ENCODE measurements at regions not wholly inside any gene's neighbourhood (a gene's known extent, or its start where the extent isn't known, plus 50 kb on each side); places are given as distances from the start of the nearest gene placed in this dataset.

DNA sequence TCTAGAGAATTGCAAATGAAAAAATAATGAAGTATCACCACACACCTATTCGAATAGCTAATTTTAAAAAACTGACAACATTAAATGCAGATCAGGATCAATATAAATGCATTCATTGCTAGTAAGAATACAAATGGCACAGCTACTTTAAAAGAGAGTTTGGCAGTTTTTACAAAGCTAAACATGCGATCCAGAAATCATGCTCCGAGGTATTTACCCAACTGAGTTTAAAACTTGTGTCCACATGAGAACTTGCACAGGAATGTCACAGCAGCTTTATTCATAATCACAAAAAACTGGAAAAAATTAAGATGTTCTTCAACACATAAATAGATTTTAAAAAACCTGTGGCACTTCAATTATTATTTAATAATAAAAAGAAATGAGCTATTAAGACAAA is 345.5 kb upstream of the TRPC7 start:
- Histone ChIP-seq H3K27me3 (no peaks in the 10 kb centered on the region), H3K27ac (no peak overlapping the region), H3K9me3 (no peaks in the 10 kb centered on the region), H3K4me1 (no peaks in the 10 kb centered on the region), H3K4me3 (no peak overlapping the region), H3K36me3 (no peaks in the 10 kb centered on the region)
- TF ChIP-seq, protein P1, sequence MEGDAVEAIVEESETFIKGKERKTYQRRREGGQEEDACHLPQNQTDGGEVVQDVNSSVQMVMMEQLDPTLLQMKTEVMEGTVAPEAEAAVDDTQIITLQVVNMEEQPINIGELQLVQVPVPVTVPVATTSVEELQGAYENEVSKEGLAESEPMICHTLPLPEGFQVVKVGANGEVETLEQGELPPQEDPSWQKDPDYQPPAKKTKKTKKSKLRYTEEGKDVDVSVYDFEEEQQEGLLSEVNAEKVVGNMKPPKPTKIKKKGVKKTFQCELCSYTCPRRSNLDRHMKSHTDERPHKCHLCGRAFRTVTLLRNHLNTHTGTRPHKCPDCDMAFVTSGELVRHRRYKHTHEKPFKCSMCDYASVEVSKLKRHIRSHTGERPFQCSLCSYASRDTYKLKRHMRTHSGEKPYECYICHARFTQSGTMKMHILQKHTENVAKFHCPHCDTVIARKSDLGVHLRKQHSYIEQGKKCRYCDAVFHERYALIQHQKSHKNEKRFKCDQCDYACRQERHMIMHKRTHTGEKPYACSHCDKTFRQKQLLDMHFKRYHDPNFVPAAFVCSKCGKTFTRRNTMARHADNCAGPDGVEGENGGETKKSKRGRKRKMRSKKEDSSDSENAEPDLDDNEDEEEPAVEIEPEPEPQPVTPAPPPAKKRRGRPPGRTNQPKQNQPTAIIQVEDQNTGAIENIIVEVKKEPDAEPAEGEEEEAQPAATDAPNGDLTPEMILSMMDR (IDR thresholded peaks at IDR 0.05), result no peak
- TF ChIP-seq POLR2AphosphoS5 (IDR thresholded peaks at IDR 0.05), result no peak
- TF ChIP-seq POLR2A (IDR thresholded peaks at IDR 0.05), result no peak
- TF ChIP-seq EP300 (IDR thresholded peaks at IDR 0.05), result no peak
- no peak for DNase-seq (ENCODE audit: low spot score in 2 of 2)
- WGBS, result 66% methylated on average over 3 of the region's 3 CpGs

DNA sequence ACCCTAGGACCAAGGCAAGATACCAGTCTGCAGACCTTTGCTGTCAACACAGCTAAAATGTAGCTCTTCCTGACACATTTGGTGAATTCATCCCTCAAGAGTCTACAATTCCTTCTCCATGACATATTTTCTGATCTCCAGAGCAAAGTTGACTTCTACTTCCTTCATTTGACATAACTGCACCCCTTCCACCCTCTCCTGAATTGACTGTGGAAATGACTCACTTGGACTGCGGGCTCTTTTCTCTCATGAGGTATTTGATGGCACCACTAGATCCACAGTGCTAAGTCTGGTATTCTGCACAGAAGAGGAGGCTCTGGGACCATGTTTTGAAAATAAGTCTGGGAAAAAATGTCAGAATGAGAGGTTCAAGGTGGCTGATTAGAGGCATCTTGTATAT is 338.4 kb upstream of the TRPC7 start:
- H3K27ac ChIP-seq, result no peak overlapping the region
- WGBS, result 93% methylated on average over 1 of the region's 1 CpG

DNA sequence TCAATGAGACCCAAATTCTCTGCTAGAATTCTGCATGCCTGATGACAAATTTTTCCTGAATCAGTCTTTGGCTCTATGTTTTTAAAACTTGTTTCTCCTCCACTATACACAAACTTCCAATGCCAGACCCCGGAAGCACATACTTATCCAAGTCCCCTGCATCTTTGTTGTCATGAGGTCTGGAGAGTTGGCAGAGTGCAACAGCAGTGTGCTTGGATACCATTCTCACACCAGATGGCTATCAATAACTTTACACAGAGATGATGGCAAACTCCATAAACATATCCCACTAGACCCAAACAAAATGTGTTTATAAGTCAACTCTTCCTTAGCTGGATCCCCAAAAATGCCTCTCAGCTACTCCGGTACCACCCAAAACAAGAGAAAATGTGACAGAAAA is 337.7 kb upstream of the TRPC7 start:
- H3K27me3 ChIP-seq, result no peaks in the 10 kb centered on the region
- H3K4me1 ChIP-seq, result no peaks in the 10 kb centered on the region
- WGBS, result 95% methylated on average over 2 of the region's 2 CpGs
- no peak for DNase-seq (ENCODE audit: low spot score in 2 of 2)
- TF ChIP-seq POLR2AphosphoS5 (IDR thresholded peaks at IDR 0.05), result no peak
- TF ChIP-seq POLR2A (IDR thresholded peaks at IDR 0.05), result no peak
- TF ChIP-seq EP300 (IDR thresholded peaks at IDR 0.05), result no peak
- TF ChIP-seq, protein P1 (IDR thresholded peaks at IDR 0.05), result no peak
- H3K27ac ChIP-seq, result no peak overlapping the region
- H3K9me3 ChIP-seq, result no peaks in the 10 kb centered on the region
- no peak overlapping the region for H3K4me3 ChIP-seq
- H3K36me3 ChIP-seq, result no peaks in the 10 kb centered on the region

More for the DNA sequence above, 338.4 kb upstream of the TRPC7 start:
- TF ChIP-seq POLR2A (IDR thresholded peaks at IDR 0.05) (no peak), EP300 (IDR thresholded peaks at IDR 0.05) (no peak)
- Histone ChIP-seq H3K9me3 (no peaks in the 10 kb centered on the region), H3K4me3 (no peak overlapping the region), H3K4me1 (no peaks in the 10 kb centered on the region), H3K36me3 (no peaks in the 10 kb centered on the region), H3K27me3 (no peaks in the 10 kb centered on the region)
- no peak for DNase-seq (ENCODE audit: low spot score in 2 of 2)

DNA sequence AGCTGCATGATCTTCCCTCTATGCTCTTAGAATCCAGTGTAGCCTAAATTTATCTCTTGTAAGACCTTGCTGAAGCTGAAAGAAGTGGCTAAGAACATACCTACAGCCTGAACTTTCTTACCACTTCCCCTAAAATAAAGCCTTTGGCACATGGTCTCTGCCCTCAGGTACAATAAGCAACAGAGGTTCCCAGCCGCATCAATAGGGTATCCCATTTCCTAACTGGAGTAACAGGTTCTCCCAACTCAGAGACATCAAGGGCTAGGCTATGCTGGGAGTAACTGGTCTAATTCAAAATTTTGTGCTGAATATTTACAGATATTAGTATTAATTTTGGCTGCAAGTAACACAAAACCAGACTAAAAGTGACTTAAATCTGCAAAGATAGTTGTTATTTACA is 335.8 kb upstream of the TRPC7 start:
- Histone ChIP-seq H3K27me3 (no peaks in the 10 kb centered on the region), H3K36me3 (no peaks in the 10 kb centered on the region), H3K4me1 (no peaks in the 10 kb centered on the region), H3K9me3 (no peaks in the 10 kb centered on the region), H3K4me3 (no peak overlapping the region), H3K27ac (no peak overlapping the region)
- no peak for DNase-seq (ENCODE audit: low spot score in 2 of 2)
- TF ChIP-seq EP300 (IDR thresholded peaks at IDR 0.05), result no peak
- WGBS, result 60% methylated on average over 1 of the region's 1 CpG

DNA sequence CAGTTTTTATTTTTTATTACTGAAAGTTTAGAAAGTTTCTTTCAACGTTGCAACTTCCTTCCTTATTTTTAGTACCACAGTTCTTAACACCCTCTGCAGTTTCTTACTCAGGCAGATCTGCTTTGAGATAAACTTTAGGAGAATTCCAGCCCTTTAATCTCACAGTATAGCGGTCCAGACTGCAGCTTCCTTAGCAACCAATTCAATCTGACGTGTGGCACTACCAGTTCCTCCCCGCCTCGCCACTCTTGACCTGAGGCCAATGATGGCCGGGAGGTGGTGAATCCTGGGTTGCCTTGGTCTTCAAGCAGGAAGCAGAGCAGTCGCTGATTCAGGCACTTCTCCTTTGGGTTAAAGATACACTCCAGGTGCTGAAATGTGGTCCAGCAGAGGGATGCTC is 334.3 kb upstream of the TRPC7 start:
- Histone ChIP-seq H3K27ac (no peak overlapping the region), H3K4me3 (no peak overlapping the region), H3K36me3 (no peaks in the 10 kb centered on the region), H3K4me1 (no peaks in the 10 kb centered on the region), H3K27me3 (no peaks in the 10 kb centered on the region), H3K9me3 (no peaks in the 10 kb centered on the region)
- no peak for TF ChIP-seq EP300 (IDR thresholded peaks at IDR 0.05)
- TF ChIP-seq, protein P1 (IDR thresholded peaks at IDR 0.05), result no peak
- no peak for TF ChIP-seq POLR2A (IDR thresholded peaks at IDR 0.05)
- no peak for TF ChIP-seq POLR2AphosphoS5 (IDR thresholded peaks at IDR 0.05)
- WGBS, result 41% methylated on average over 7 of the region's 7 CpGs
- no peak for DNase-seq (ENCODE audit: low spot score in 2 of 2)

DNA sequence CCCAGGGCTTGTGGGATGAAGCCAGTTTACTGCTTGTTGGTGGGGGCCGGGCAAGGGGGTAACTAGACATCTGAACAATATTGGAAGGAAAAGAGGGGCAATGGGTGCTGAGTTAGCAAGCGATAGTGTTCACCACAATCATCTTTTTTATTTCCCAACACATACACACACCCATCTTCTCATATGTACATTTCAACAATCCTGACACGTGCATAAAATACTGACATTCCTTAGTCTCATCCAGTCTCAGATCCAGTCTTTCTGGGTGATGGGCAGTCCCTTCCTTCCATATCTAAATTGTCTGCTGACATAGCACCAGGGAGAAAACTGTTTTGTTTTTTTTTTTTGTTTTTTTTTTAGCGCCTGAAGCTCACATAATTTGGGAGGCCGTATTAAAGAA is 333.6 kb upstream of the TRPC7 start:
- WGBS, result 77% methylated on average over 5 of the region's 5 CpGs
- Histone ChIP-seq H3K36me3 (no peaks in the 10 kb centered on the region), H3K27ac (no peak overlapping the region), H3K4me3 (no peak overlapping the region), H3K4me1 (no peaks in the 10 kb centered on the region), H3K27me3 (no peaks in the 10 kb centered on the region), H3K9me3 (no peaks in the 10 kb centered on the region)
- DNase-seq (ENCODE audit: low spot score in 2 of 2), result no peak
- TF ChIP-seq POLR2AphosphoS5 (IDR thresholded peaks at IDR 0.05) (no peak), POLR2A (IDR thresholded peaks at IDR 0.05) (no peak), EP300 (IDR thresholded peaks at IDR 0.05) (no peak)
- TF ChIP-seq, protein P1 (IDR thresholded peaks at IDR 0.05), result no peak
